ENCODE measurements at regions not wholly inside any gene's neighbourhood (a gene's known extent, or its start where the extent isn't known, plus 50 kb on each side); places are given as distances from the start of the nearest gene placed in this dataset.
A peak's percentile ranks its signal among the peaks of the same experiment; 100 is the strongest.

DNA sequence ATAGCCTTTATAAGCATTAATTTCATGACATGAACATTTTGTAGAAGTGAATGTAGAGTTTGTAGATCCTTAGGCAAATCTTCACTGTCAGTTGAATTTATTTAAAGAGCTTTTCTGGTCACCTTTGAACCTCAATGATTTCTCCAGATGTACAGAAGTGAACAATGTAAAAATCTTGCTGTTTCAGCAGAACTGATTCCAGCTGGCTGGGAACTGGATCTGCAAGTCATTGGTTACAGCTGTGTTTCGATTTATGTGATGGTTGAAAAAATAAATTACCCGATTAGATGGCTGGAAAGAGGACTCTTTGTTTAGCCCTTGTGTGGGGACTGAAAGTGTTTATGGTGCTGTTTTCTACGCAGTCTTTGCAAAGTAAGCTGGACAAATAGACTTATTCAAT is 849.8 kb downstream of the USP25 start:
- intact Hi-C loops (cut with DNase I) = no loop called here
- Histone ChIP-seq H3K36me3 (no peaks in the 10 kb centered on the region), H3K4me1 (replicated peaks) (no peaks in the 10 kb centered on the region), H3K27me3 (replicated peaks; ENCODE audit: insufficient read depth) (no peaks in the 10 kb centered on the region), H3K27ac (peak overlapping the region in 1 of 2 donors; percentile 36), H3K9me3 (no peaks in the 10 kb centered on the region), H3K4me3 (no peak overlapping the region)
- TF ChIP-seq, protein P1, sequence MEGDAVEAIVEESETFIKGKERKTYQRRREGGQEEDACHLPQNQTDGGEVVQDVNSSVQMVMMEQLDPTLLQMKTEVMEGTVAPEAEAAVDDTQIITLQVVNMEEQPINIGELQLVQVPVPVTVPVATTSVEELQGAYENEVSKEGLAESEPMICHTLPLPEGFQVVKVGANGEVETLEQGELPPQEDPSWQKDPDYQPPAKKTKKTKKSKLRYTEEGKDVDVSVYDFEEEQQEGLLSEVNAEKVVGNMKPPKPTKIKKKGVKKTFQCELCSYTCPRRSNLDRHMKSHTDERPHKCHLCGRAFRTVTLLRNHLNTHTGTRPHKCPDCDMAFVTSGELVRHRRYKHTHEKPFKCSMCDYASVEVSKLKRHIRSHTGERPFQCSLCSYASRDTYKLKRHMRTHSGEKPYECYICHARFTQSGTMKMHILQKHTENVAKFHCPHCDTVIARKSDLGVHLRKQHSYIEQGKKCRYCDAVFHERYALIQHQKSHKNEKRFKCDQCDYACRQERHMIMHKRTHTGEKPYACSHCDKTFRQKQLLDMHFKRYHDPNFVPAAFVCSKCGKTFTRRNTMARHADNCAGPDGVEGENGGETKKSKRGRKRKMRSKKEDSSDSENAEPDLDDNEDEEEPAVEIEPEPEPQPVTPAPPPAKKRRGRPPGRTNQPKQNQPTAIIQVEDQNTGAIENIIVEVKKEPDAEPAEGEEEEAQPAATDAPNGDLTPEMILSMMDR (IDR thresholded peaks at IDR 0.05) = no peak
- no peak for TF ChIP-seq POLR2A (IDR thresholded peaks at IDR 0.05)
- TF ChIP-seq POLR2AphosphoS5 (IDR thresholded peaks at IDR 0.05) = no peak
- DNase-seq (ENCODE audit: low spot score) = no peak
- 14% methylated on average over 3 of the region's 3 CpGs for WGBS

DNA sequence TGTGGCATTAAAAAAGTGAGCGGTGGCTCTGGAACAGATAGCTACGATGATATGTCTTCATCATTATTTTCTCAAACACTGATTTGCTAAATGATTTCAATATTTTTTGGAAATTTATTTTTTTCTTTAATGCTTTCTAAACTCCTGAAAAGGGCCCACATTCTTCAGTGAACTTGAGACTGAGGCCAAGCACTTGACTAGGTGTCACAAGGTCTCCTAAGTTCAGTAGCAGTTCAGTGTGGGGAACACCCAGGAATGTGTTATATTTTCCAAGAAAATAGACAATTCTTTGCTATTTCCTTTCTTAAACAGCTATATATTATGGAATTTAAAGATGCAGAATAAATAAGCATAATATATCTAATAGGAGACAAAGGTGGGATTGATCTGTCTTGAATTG is 850.9 kb downstream of the USP25 start:
- Histone ChIP-seq H3K27ac (no peak overlapping the region), H3K9me3 (no peaks in the 10 kb centered on the region), H3K27me3 (replicated peaks; ENCODE audit: insufficient read depth) (no peaks in the 10 kb centered on the region), H3K36me3 (no peaks in the 10 kb centered on the region), H3K4me1 (replicated peaks) (no peaks in the 10 kb centered on the region), H3K4me3 (no peak overlapping the region)
- no peak for TF ChIP-seq POLR2AphosphoS5 (IDR thresholded peaks at IDR 0.05)
- TF ChIP-seq, protein P1 (IDR thresholded peaks at IDR 0.05) = no peak
- TF ChIP-seq POLR2A (IDR thresholded peaks at IDR 0.05) = no peak
- no peak for DNase-seq (ENCODE audit: low spot score)
- WGBS = 54% methylated on average over 2 of the region's 2 CpGs
- intact Hi-C loops (cut with DNase I) = no loop called here

DNA sequence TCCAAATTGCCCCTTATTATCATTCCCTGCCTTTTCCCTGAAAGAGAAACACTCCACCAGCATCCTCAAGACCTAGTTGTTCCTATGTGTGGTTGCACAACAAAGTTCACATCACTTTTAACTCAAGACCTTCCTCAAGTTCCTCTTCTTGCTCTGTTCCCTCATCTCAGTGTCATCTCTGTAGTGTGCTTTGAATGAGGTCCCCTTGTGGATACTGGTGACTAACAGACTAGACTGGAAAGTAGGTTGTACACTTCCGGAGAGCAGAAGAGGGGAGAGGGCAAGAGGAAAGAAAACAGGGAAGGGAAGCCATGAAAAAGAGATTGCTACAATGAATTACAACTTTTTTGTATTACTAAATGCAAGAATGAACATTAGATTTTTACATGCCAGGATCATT is 853.8 kb downstream of the USP25 start:
- no peaks in the 10 kb centered on the region for H3K36me3 ChIP-seq
- no peaks in the 10 kb centered on the region for H3K27me3 ChIP-seq (replicated peaks; ENCODE audit: insufficient read depth)
- intact Hi-C loops (cut with DNase I) = no loop called here
- TF ChIP-seq POLR2AphosphoS5 (IDR thresholded peaks at IDR 0.05) (no peak), POLR2A (IDR thresholded peaks at IDR 0.05) (no peak)
- TF ChIP-seq, protein P1 (IDR thresholded peaks at IDR 0.05) = no peak
- DNase-seq (ENCODE audit: low spot score) = no peak
- 96% methylated on average over 1 of the region's 1 CpG for WGBS
- H3K9me3 ChIP-seq = no peaks in the 10 kb centered on the region
- no peak overlapping the region for H3K4me3 ChIP-seq
- H3K4me1 ChIP-seq (replicated peaks) = no peaks in the 10 kb centered on the region
- no peak overlapping the region for H3K27ac ChIP-seq

DNA sequence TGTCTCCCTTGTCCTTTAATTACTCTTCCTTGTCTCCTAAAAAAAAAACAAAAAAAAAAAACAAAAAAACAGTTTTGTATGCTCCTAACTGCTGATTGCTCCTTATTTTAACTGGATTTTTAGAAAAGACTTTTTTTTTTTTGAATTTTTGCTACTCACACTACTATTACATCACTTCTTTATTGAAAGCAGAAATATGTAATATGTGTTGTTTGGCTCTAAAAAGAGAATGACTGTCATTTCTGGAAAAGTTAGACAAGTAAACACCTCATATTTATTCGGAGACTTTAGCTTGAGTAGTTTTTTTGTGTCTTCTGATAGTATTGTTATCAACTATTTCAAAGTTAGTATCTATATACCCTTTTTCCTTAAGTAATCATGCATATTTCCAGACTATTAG is 855.0 kb downstream of the USP25 start:
- no peak for TF ChIP-seq POLR2A (IDR thresholded peaks at IDR 0.05)
- no peak for TF ChIP-seq POLR2AphosphoS5 (IDR thresholded peaks at IDR 0.05)
- TF ChIP-seq, protein P1 (IDR thresholded peaks at IDR 0.05) = no peak
- Histone ChIP-seq H3K9me3 (no peaks in the 10 kb centered on the region), H3K4me1 (replicated peaks) (no peaks in the 10 kb centered on the region), H3K27me3 (replicated peaks; ENCODE audit: insufficient read depth) (no peaks in the 10 kb centered on the region), H3K27ac (no peak overlapping the region), H3K36me3 (no peaks in the 10 kb centered on the region), H3K4me3 (no peak overlapping the region)
- 74% methylated on average over 1 of the region's 1 CpG for WGBS
- DNase-seq (ENCODE audit: low spot score) = no peak
- intact Hi-C loops (cut with DNase I) = no loop called here

DNA sequence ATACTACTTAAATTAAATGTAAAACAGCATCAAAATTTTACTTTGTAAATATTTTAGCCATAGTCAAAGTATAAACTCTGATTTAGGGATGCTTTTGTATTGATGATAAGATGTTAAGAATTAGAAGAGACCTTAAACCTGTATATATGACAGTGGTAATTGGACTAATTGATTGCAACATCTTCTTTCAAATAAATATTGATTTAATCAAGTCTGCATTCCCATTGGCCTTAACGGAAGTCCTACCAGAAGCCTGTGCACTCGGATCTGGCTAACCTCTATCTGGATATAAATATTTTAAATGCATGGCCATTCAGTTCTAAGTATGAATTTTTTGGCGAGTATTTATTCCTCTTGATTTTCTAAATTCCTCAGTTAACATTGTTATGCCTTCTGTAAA is 856.1 kb downstream of the USP25 start:
- Histone ChIP-seq H3K4me3 (no peak overlapping the region), H3K4me1 (replicated peaks) (no peaks in the 10 kb centered on the region), H3K36me3 (no peaks in the 10 kb centered on the region), H3K27ac (no peak overlapping the region), H3K27me3 (replicated peaks; ENCODE audit: insufficient read depth) (no peaks in the 10 kb centered on the region), H3K9me3 (no peaks in the 10 kb centered on the region)
- no peak for DNase-seq (ENCODE audit: low spot score)
- TF ChIP-seq POLR2A (IDR thresholded peaks at IDR 0.05) (no peak), POLR2AphosphoS5 (IDR thresholded peaks at IDR 0.05) (no peak)
- TF ChIP-seq, protein P1 (IDR thresholded peaks at IDR 0.05) = no peak
- intact Hi-C loops (cut with DNase I) = no loop called here
- 87% methylated on average over 3 of the region's 3 CpGs for WGBS

Measured in prostate gland (tissue), 2 donors.